GM21526 (cell line): ENCODE measurements at regions not wholly inside any gene's neighbourhood (a gene's known extent, or its start where the extent isn't known, plus 50 kb on each side); places are given as distances from the start of the nearest gene placed in this dataset.

Experiments used
- ATAC-seq: cut with Tn5 transposase; IDR thresholded peaks from one replicate; pipeline ENCODE4 v1.9.1; 2021; ENCODE audit warnings: moderate library complexity; ENCODE audit not compliant: unreplicated experiment, low FRiP score

DNA sequence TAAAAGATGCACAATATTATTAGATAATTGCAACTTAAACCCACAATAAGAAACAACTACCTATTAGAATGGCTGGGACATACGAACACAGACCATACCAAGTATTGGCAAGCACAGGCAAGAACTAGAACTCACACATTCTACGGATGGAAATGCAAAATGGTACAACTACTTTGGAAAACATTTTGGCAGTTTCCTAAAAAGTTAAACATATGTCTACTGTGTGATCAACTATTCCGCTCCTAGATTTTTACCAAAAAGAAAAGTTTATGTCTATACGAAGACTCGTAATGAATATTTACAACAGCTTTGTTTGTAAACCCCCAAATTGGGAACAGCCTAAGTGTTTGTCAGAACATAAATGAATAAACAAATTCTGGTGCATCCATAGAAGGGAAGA lies 194.7 kb downstream of the FGFR2 start:
- no peak for ATAC-seq

- ATAC-seq, result no peak
These were observed 193.6 kb downstream of the FGFR2 start for GRCh38 chr10:121404611-121405010.

DNA sequence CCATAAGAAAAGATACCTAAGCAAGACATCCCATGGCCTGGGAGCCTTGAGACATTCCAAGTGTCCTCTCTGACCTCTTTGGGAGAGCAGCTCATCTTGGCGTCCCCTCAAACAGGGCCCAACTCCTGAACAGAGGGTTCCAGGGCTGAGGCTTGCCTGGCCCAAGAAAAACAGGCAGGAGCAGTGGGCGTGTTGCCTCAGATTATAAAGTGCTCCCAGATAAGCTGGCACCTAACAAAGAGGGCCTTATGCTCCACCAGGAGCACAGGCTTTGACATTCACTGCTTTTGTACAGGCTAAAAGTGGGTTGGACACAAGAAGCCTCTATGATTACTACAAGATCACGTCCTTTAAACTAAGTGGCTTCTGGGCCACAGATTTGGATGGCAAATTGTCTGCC lies 193.1 kb downstream of the FGFR2 start:
- no peak for ATAC-seq

GRCh38 chr10:121405549-121405948 lies 192.7 kb downstream of the FGFR2 start:
- no peak for ATAC-seq

DNA sequence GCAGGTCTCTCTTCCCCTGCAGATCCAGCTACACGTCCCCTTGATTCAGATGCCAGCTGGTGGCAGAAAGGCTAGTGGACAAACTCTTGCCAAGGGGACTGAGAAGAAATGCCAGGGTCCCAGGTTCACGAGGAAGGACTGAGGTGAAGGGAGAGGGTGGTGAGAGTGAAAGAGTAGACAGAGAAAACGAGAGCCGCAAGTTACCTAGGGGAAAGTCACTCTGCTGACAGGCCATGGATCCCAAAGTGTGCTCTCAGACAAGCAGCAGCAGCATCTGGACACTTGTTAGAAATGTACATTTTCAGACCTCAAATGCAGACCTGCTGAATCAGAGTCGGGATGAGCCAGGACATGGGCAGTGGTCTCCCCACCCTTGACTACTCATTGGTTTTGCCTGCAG lies 192.3 kb downstream of the FGFR2 start:
- no peak for ATAC-seq

- no peak for ATAC-seq
These were observed 191.3 kb downstream of the FGFR2 start for GRCh38 chr10:121406823-121407545.

DNA sequence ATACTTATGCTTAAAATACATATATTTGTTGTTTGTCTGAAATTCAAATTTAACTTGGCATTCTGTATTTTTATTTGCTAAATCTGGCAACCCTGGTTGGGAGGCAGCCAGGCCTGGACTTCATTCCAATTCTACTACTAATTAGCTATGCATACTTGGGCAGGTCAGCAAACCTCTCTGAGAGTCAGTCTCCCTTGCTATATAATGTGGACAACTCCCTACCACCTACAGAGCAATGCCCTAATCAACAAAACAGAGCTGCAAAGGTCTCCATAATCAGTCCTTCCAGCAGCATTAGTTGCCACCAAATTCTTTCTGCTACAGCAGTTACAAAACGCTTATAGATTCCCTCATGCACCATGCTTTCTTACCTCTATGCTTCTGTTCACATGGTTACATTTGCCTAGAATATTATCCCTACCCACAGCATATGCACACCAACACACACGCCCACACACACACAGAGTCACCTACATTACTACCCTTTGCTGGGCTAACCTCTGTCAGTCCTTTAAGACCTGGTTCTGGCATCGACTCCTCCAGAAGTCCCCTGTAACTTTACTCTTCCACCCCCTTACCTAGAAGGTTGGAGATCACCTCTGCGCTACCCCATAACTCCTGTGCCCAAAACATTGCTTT lies 188.7 kb downstream of the FGFR2 start:
- ATAC-seq, result no peak

- ATAC-seq, result no peak
These were observed 187.2 kb downstream of the FGFR2 start for GRCh38 chr10:121411004-121411403.

DNA sequence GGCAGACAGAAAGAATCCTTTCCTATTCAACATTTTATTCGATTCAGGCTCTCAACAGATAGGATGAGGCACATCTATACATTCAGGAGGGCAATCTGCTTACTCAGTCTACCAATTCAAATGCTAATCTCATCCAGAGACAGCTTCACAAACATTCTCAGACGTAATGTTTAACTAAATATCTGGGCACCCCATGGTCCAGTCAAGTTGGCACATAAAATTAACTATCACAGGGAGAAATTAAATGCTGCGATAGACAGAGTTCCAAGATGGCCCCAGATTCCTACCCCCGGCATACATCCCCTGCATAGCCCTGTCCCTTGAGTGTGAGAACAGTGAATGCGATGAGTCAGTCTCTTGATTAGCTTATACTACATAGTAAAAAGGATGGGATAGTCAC lies 184.3 kb downstream of the FGFR2 start:
- ATAC-seq, result no peak

GRCh38 chr10:121414366-121415062 lies 183.7 kb downstream of the FGFR2 start:
- no peak for ATAC-seq

DNA sequence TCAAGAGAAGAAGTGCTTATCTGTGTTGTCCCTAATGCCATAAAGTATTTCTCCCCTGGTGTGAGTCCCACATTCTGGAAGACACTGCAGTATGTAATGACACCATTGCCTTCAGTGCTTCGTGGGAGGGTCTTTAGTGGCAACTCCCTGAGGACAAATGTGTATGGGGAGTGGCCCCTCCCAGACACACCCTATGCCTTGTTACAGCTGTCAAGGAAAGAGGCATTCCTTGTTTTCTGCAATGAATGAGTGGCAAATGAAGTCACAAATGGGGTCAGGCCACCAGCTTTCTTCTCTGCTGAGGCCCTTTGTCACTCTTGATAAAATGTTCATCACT lies 183.2 kb downstream of the FGFR2 start:
- no peak for ATAC-seq

GRCh38 chr10:121416071-121416470 lies 182.2 kb downstream of the FGFR2 start:
- no peak for ATAC-seq

GRCh38 chr10:121417298-121417697 lies 180.9 kb downstream of the FGFR2 start:
- no peak for ATAC-seq

DNA sequence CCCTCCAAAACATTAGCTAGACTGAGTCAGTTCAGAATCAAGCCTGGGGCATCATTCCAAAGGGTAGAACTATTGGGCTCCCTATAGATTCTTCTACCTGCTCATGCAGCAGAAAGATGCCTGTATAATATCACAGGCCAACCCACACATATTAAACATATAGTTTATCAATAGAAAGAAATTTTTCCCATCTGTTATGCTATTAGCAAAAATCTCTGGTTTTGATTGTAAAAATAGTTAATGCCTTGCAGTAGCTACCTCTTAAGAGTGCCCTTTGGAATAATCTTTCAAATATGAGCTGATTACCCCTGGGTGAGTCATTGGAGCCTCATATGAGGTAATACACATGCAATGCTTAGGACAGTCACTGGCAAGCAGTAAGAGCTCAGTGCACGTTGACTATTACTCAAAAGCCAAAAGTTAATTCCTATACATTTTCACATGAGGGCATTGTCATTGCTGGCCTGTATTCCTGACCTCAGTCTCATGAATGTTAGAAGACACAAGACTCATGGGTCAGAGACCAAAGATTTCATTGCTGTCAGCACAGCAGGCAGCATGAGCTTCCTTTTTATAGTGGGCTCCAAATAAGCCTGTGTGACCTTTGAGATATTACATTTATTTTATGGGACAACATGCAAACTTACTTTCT lies 180.0 kb downstream of the FGFR2 start:
- ATAC-seq, result no peak

DNA sequence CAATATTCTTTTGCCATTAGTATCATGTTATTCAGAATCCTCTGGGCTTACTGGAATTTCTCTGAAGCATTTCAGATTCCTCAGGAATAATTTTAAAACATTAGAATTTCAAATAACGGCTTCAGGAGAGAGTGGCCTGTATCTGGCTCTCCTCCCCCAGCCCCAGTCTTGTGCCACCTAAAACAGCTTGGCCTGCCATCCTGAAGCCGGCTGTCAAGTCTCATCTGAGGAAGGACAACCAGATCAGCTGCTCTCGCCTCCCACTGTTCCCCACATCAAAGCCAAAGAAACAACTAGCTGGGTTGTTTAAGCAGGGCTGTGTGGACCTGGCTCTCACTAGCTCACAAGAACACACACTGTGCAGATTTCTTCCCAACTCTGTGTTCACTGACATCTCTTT lies 178.2 kb downstream of the FGFR2 start:
- no peak for ATAC-seq

DNA sequence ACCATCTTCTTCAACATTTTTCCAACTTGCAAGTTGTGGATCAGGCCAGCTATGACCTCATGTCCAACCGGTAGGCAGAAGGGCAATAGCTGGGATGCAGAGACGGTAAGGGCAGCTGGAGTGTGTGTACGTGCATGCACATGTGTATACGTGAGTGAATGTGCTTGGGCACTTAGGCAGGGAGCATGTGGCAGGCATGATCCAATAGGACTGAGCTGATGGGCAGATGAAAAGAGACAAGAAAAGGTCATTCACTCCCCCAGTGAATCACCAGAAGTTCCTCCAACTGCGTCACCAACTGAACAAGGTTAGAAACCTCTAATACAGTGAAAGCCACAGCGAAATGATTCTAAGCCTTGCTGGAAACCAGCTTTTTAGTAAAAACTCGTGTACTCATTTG lies 176.1 kb downstream of the FGFR2 start:
- no peak for ATAC-seq

GRCh38 chr10:121425623-121426022 lies 172.6 kb downstream of the FGFR2 start:
- ATAC-seq, result no peak

DNA sequence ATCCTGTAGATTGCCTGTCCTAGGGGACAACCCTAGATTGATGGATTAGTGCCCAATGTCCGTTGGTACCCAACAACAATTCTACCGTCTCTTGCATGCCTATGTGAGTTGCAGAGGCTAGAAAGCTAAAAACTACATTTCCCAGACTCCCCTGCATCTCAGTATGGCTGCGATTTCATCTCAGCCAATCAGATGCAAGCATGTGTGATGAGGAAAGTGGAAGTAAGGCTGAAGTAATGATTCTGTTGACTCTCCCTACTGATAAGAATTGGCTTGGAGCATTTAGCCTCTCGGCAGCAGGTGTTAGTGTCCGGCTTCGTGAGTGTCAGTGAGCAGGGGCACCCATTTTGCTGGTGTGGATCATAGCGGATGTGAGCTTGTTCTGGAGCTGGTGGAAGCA lies 171.9 kb downstream of the FGFR2 start:
- ATAC-seq, result no peak
